DND-41 (cell line): ENCODE measurements at regions not wholly inside any gene's neighbourhood (a gene's known extent, or its start where the extent isn't known, plus 50 kb on each side); places are given as distances from the start of the nearest gene placed in this dataset.

ENCODE experiments used
- CTCF ChIP-seq: IDR thresholded peaks from 2 replicates; pipeline ENCODE4 v1.5.1; 2012; ENCODE audit warnings: borderline replicate concordance, low read length, moderate library complexity, mild to moderate bottlenecking; ENCODE audit not compliant: poor library complexity, severe bottlenecking; ENCODE audit errors: extremely low read depth
- EZH2 ChIP-seq: IDR thresholded peaks from 3 replicates; pipeline ENCODE4 v1.6.1; 2012; ENCODE audit warnings: borderline replicate concordance, low read depth, mild to moderate bottlenecking, moderate library complexity, low read length, inconsistent platforms; ENCODE audit not compliant: severe bottlenecking

- TF ChIP-seq CTCF (no peak), EZH2 (no peak)
These were observed 103.7 kb upstream of the SYT1 start for GRCh38 chr12:78760906-78761305.
